ENCODE measurements at regions not wholly inside any gene's neighbourhood (a gene's known extent, or its start where the extent isn't known, plus 50 kb on each side); places are given as distances from the start of the nearest gene placed in this dataset.

- TF ChIP-seq REST (IDR thresholded peaks at IDR 0.05; ENCODE audit: low read depth) (no peak), TEAD4 (IDR thresholded peaks at IDR 0.05) (no peak), RAD21 (IDR thresholded peaks at IDR 0.05; ENCODE audit: low read depth) (no peak), TCF12 (IDR thresholded peaks at IDR 0.05; ENCODE audit: low read depth) (no peak), YY1 (IDR thresholded peaks at IDR 0.05; ENCODE audit: low read depth) (no peak), CREB1 (IDR thresholded peaks at IDR 0.05; ENCODE audit: low read depth) (no peak), TAF1 (IDR thresholded peaks at IDR 0.05; ENCODE audit: low read depth) (no peak), MAX (IDR thresholded peaks at IDR 0.05) (no peak), NFIC (IDR thresholded peaks at IDR 0.05) (no peak), EGR1 (IDR thresholded peaks at IDR 0.05) (no peak), FOXM1 (IDR thresholded peaks at IDR 0.05; ENCODE audit: borderline replicate concordance, low read depth) (no peak), EP300 (IDR thresholded peaks at IDR 0.05; ENCODE audit: borderline replicate concordance) (no peak), USF1 (IDR thresholded peaks at IDR 0.05) (no peak), CEBPB (IDR thresholded peaks at IDR 0.05) (no peak), ZBTB7A (IDR thresholded peaks at IDR 0.05; ENCODE audit: low read depth) (no peak)
These were observed 182.8 kb downstream of the FAM76B start for GRCh38 chr11:95606824-95607223.

GRCh38 chr11:95605271-95605940 is 184.2 kb downstream of the FAM76B start:
- no peak for TF ChIP-seq YY1 (IDR thresholded peaks at IDR 0.05; ENCODE audit: low read depth)
- TF ChIP-seq RAD21 (IDR thresholded peaks at IDR 0.05; ENCODE audit: low read depth) = no peak
- no peak for TF ChIP-seq MAX (IDR thresholded peaks at IDR 0.05)
- no peak for TF ChIP-seq EP300 (IDR thresholded peaks at IDR 0.05; ENCODE audit: borderline replicate concordance)
- TF ChIP-seq TEAD4 (IDR thresholded peaks at IDR 0.05) = no peak
- TF ChIP-seq CREB1 (IDR thresholded peaks at IDR 0.05; ENCODE audit: low read depth) = no peak
- TF ChIP-seq FOXM1 (IDR thresholded peaks at IDR 0.05; ENCODE audit: borderline replicate concordance, low read depth) = no peak
- TF ChIP-seq REST (IDR thresholded peaks at IDR 0.05; ENCODE audit: low read depth) = no peak
- no peak for TF ChIP-seq CEBPB (IDR thresholded peaks at IDR 0.05)
- no peak for TF ChIP-seq TAF1 (IDR thresholded peaks at IDR 0.05; ENCODE audit: low read depth)
- TF ChIP-seq ZBTB7A (IDR thresholded peaks at IDR 0.05; ENCODE audit: low read depth) = no peak
- no peak for TF ChIP-seq USF1 (IDR thresholded peaks at IDR 0.05)
- TF ChIP-seq EGR1 (IDR thresholded peaks at IDR 0.05) = no peak
- no peak for TF ChIP-seq NFIC (IDR thresholded peaks at IDR 0.05)
- TF ChIP-seq TCF12 (IDR thresholded peaks at IDR 0.05; ENCODE audit: low read depth) = no peak

GRCh38 chr11:95599959-95600586 is 189.5 kb downstream of the FAM76B start:
- no peak for TF ChIP-seq RAD21 (IDR thresholded peaks at IDR 0.05; ENCODE audit: low read depth)
- TF ChIP-seq TCF12 (IDR thresholded peaks at IDR 0.05; ENCODE audit: low read depth) = no peak
- no peak for TF ChIP-seq REST (IDR thresholded peaks at IDR 0.05; ENCODE audit: low read depth)
- TF ChIP-seq NFIC (IDR thresholded peaks at IDR 0.05) = no peak
- TF ChIP-seq MAX (IDR thresholded peaks at IDR 0.05) = no peak
- no peak for TF ChIP-seq FOXM1 (IDR thresholded peaks at IDR 0.05; ENCODE audit: borderline replicate concordance, low read depth)
- TF ChIP-seq YY1 (IDR thresholded peaks at IDR 0.05; ENCODE audit: low read depth) = no peak
- no peak for TF ChIP-seq USF1 (IDR thresholded peaks at IDR 0.05)
- TF ChIP-seq CREB1 (IDR thresholded peaks at IDR 0.05; ENCODE audit: low read depth) = no peak
- TF ChIP-seq EGR1 (IDR thresholded peaks at IDR 0.05) = no peak
